Astrocyte (in vitro differentiated cells and primary cell): ENCODE measurements at regions not wholly inside any gene's neighbourhood (a gene's known extent, or its start where the extent isn't known, plus 50 kb on each side); places are given as distances from the start of the nearest gene placed in this dataset.

Experiments used
- CTCF ChIP-seq: IDR thresholded peaks from 2 replicates; pipeline ENCODE4 v1.5.1; 2011; ENCODE audit warnings: low read depth, mild to moderate bottlenecking, inconsistent platforms, low read length, moderate library complexity; ENCODE audit not compliant: insufficient read depth
- EZH2 ChIP-seq: IDR thresholded peaks from 2 replicates; pipeline ENCODE4 v1.6.1; 2012; ENCODE audit warnings: mild to moderate bottlenecking, low read length, inconsistent platforms; ENCODE audit not compliant: insufficient read depth

DNA sequence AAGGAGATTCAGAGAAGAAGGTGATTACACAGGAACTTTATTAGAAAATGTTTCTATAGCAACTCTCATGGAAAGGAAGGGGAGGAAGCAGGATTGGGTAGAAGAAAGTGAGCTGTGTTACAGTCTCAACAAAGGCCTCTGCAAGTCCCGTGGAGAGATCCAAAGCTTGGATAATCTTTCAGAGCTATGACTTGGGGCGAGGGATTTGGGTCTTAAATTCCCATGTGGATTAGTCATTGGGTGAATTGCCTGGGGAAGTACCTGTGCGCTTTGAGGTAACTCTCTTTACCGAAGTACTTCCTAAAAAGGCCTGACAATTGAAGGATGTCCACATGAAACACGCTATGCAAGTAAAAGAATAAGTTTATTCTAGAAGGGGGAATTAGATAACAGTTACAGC is 133.8 kb upstream of the ANKRD50 start:
- no peak for TF ChIP-seq CTCF
- TF ChIP-seq EZH2, result no peak
